ENCODE measurements at regions not wholly inside any gene's neighbourhood (a gene's known extent, or its start where the extent isn't known, plus 50 kb on each side); places are given as distances from the start of the nearest gene placed in this dataset.

- no peak for TF ChIP-seq CTCF (IDR thresholded peaks at IDR 0.05; ENCODE audit: low read depth, low read length)
- DNase-seq (ENCODE audit: extremely low read depth, low read depth): no peak
Measured at GRCh38 chr21:22536509-22536908, 1538.3 kb downstream of the NCAM2 start.

GRCh38 chr21:22544747-22545146 is 1546.5 kb downstream of the NCAM2 start:
- DNase-seq (ENCODE audit: extremely low read depth, low read depth): no peak
- no peak for TF ChIP-seq CTCF (IDR thresholded peaks at IDR 0.05; ENCODE audit: low read depth, low read length)

- no peak for TF ChIP-seq CTCF (IDR thresholded peaks at IDR 0.05; ENCODE audit: low read depth, low read length)
- DNase-seq (ENCODE audit: extremely low read depth, low read depth): no peak
Measured at GRCh38 chr21:22552390-22552789, 1554.2 kb downstream of the NCAM2 start.

GRCh38 chr21:22554690-22555316 is 1556.6 kb downstream of the NCAM2 start:
- no peak for TF ChIP-seq CTCF (IDR thresholded peaks at IDR 0.05; ENCODE audit: low read depth, low read length)
- DNase-seq (ENCODE audit: extremely low read depth, low read depth): no peak

- no peak for DNase-seq (ENCODE audit: extremely low read depth, low read depth)
- TF ChIP-seq CTCF (IDR thresholded peaks at IDR 0.05; ENCODE audit: low read depth, low read length): no peak
Measured at GRCh38 chr21:22556829-22557228, 1558.6 kb downstream of the NCAM2 start.

GRCh38 chr21:22561946-22562345 is 1563.7 kb downstream of the NCAM2 start:
- TF ChIP-seq CTCF (IDR thresholded peaks at IDR 0.05; ENCODE audit: low read depth, low read length): no peak
- no peak for DNase-seq (ENCODE audit: extremely low read depth, low read depth)

- no peak for DNase-seq (ENCODE audit: extremely low read depth, low read depth)
- TF ChIP-seq CTCF (IDR thresholded peaks at IDR 0.05; ENCODE audit: low read depth, low read length): no peak
Measured at GRCh38 chr21:22573834-22574233, 1575.6 kb downstream of the NCAM2 start.
